ENCODE measurements at regions not wholly inside any gene's neighbourhood (a gene's known extent, or its start where the extent isn't known, plus 50 kb on each side); places are given as distances from the start of the nearest gene placed in this dataset.

GRCh38 chr6:40020166-40020565 is 85.9 kb upstream of the MOCS1 start:
- TF ChIP-seq, protein P1, sequence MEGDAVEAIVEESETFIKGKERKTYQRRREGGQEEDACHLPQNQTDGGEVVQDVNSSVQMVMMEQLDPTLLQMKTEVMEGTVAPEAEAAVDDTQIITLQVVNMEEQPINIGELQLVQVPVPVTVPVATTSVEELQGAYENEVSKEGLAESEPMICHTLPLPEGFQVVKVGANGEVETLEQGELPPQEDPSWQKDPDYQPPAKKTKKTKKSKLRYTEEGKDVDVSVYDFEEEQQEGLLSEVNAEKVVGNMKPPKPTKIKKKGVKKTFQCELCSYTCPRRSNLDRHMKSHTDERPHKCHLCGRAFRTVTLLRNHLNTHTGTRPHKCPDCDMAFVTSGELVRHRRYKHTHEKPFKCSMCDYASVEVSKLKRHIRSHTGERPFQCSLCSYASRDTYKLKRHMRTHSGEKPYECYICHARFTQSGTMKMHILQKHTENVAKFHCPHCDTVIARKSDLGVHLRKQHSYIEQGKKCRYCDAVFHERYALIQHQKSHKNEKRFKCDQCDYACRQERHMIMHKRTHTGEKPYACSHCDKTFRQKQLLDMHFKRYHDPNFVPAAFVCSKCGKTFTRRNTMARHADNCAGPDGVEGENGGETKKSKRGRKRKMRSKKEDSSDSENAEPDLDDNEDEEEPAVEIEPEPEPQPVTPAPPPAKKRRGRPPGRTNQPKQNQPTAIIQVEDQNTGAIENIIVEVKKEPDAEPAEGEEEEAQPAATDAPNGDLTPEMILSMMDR (IDR thresholded peaks at IDR 0.05) = no peak
- TF ChIP-seq EP300 (IDR thresholded peaks at IDR 0.05) = no peak
- TF ChIP-seq POLR2A (IDR thresholded peaks at IDR 0.05) = no peak

Data from sigmoid colon (tissue), 4 donors.